ENCODE measurements at regions not wholly inside any gene's neighbourhood (a gene's known extent, or its start where the extent isn't known, plus 50 kb on each side); places are given as distances from the start of the nearest gene placed in this dataset.
"Not testable (repeated sequence)": the region's sequence is repeated elsewhere in the genome, so short reads cannot be mapped to it uniquely, and the experiment has no call there.

- H3K4me1 Mint-ChIP-seq, result no peaks in the 10 kb centered on the region
- H3K4me3 Mint-ChIP-seq, result no peak overlapping the region
- H3K36me3 Mint-ChIP-seq, result no peaks in the 10 kb centered on the region
- CTCF ChIA-PET (ENCODE audit: partially characterized antibody), result no interaction called here
- Histone ChIP-seq H3K9me3 (ENCODE audit: control insufficient read depth in 1 of 2, low read length in 2 of 2) (no peaks in the 10 kb centered on the region), H3K4me3 (ENCODE audit: low read length in 2 of 2) (no peak overlapping the region), H3K27ac (ENCODE audit: low read depth, low read length) (no peak overlapping the region), H3K36me3 (ENCODE audit: insufficient read depth, low read length) (no peaks in the 10 kb centered on the region), H3K27me3 (ENCODE audit: insufficient read depth, low read length) (no peaks in the 10 kb centered on the region), H3K4me1 (ENCODE audit: insufficient read depth, low read length) (no peaks in the 10 kb centered on the region)
- peaks cover 0 to 5% (median under 1%) of the 10 kb centered on the region in 8 donors for H3K9me3 Mint-ChIP-seq
- no peak overlapping the region for H3K27ac Mint-ChIP-seq
- intact Hi-C loops (cut with micrococcal nuclease), result no loop called here
- peaks cover 0 to 8% of the 10 kb centered on the region in 2 donors for H3K27me3 Mint-ChIP-seq
- DNase-seq, result no peak
- POLR2A ChIA-PET (ENCODE audit: partially characterized antibody), result no interaction called here
Observed at GRCh38 chr2:221999166-221999565, 299.6 kb downstream of the PAX3 start.

GRCh38 chr2:221997683-221998082, 301.1 kb downstream of the PAX3 start:
- POLR2A ChIA-PET (ENCODE audit: partially characterized antibody), result no interaction called here
- no peak for DNase-seq
- Histone ChIP-seq H3K4me3 (ENCODE audit: low read length in 2 of 2) (no peak overlapping the region), H3K9me3 (ENCODE audit: control insufficient read depth in 1 of 2, low read length in 2 of 2) (no peaks in the 10 kb centered on the region), H3K27ac (ENCODE audit: low read depth, low read length) (no peak overlapping the region), H3K27me3 (ENCODE audit: insufficient read depth, low read length) (no peaks in the 10 kb centered on the region), H3K36me3 (ENCODE audit: insufficient read depth, low read length) (no peaks in the 10 kb centered on the region), H3K4me1 (ENCODE audit: insufficient read depth, low read length) (no peaks in the 10 kb centered on the region)
- Mint-ChIP-seq H3K4me1 (no peaks in the 10 kb centered on the region), H3K27ac (no peak overlapping the region), H3K36me3 (no peaks in the 10 kb centered on the region), H3K9me3 (peaks cover 0 to 5% (median 0%) of the 10 kb centered on the region in 8 donors), H3K27me3 (peaks cover 0 to 12% of the 10 kb centered on the region in 2 donors), H3K4me3 (no peak overlapping the region)
- intact Hi-C loops (cut with micrococcal nuclease), result no loop called here
- CTCF ChIA-PET (ENCODE audit: partially characterized antibody), result no interaction called here

- H3K4me3 ChIP-seq (ENCODE audit: low read length in 2 of 2), result no peak overlapping the region
- Mint-ChIP-seq H3K4me1 (no peaks in the 10 kb centered on the region), H3K27me3 (peaks cover 0 to 12% of the 10 kb centered on the region in 2 donors), H3K36me3 (no peaks in the 10 kb centered on the region), H3K4me3 (no peak overlapping the region), H3K27ac (no peak overlapping the region), H3K9me3 (peaks cover 0 to 2% (median 0%) of the 10 kb centered on the region in 8 donors)
- intact Hi-C loops (cut with micrococcal nuclease), result no loop called here
- no peaks in the 10 kb centered on the region for H3K9me3 ChIP-seq (ENCODE audit: control insufficient read depth in 1 of 2, low read length in 2 of 2)
- H3K27ac ChIP-seq (ENCODE audit: low read depth, low read length), result no peak overlapping the region
- H3K27me3 ChIP-seq (ENCODE audit: insufficient read depth, low read length), result no peaks in the 10 kb centered on the region
- no peaks in the 10 kb centered on the region for H3K4me1 ChIP-seq (ENCODE audit: insufficient read depth, low read length)
- CTCF ChIA-PET (ENCODE audit: partially characterized antibody), result no interaction called here
- no peak for DNase-seq
- POLR2A ChIA-PET (ENCODE audit: partially characterized antibody), result no interaction called here
- H3K36me3 ChIP-seq (ENCODE audit: insufficient read depth, low read length), result no peaks in the 10 kb centered on the region
Observed at GRCh38 chr2:221997100-221997499, 301.7 kb downstream of the PAX3 start.

- no peaks in the 10 kb centered on the region for H3K4me1 Mint-ChIP-seq
- Histone ChIP-seq H3K4me1 (ENCODE audit: insufficient read depth, low read length) (no peaks in the 10 kb centered on the region), H3K27ac (ENCODE audit: low read depth, low read length) (no peak overlapping the region), H3K4me3 (ENCODE audit: low read length in 2 of 2) (no peak overlapping the region), H3K9me3 (ENCODE audit: control insufficient read depth in 1 of 2, low read length in 2 of 2) (no peaks in the 10 kb centered on the region), H3K36me3 (ENCODE audit: insufficient read depth, low read length) (no peaks in the 10 kb centered on the region), H3K27me3 (ENCODE audit: insufficient read depth, low read length) (no peaks in the 10 kb centered on the region)
- DNase-seq, result no peak
- no peak overlapping the region for H3K27ac Mint-ChIP-seq
- H3K9me3 Mint-ChIP-seq, result peaks cover 0 to 2% (median 0%) of the 10 kb centered on the region in 8 donors
- POLR2A ChIA-PET (ENCODE audit: partially characterized antibody), result no interaction called here
- peaks cover 0 to 12% of the 10 kb centered on the region in 2 donors for H3K27me3 Mint-ChIP-seq
- no peak overlapping the region for H3K4me3 Mint-ChIP-seq
- CTCF ChIA-PET (ENCODE audit: partially characterized antibody), result no interaction called here
- no peaks in the 10 kb centered on the region for H3K36me3 Mint-ChIP-seq
- intact Hi-C loops (cut with micrococcal nuclease), result no loop called here
Observed at GRCh38 chr2:221994926-221995325, 303.9 kb downstream of the PAX3 start.

GRCh38 chr2:221984376-221984775, 314.4 kb downstream of the PAX3 start:
- H3K27me3 Mint-ChIP-seq; H3K36me3 Mint-ChIP-seq; H3K4me1 Mint-ChIP-seq; DNase-seq; H3K27ac ChIP-seq (ENCODE audit: low read depth, low read length); H3K4me3 ChIP-seq (ENCODE audit: low read length in 2 of 2); H3K4me1 ChIP-seq (ENCODE audit: insufficient read depth, low read length); CTCF ChIA-PET (ENCODE audit: partially characterized antibody); POLR2A ChIA-PET (ENCODE audit: partially characterized antibody); H3K27me3 ChIP-seq (ENCODE audit: insufficient read depth, low read length); H3K27ac Mint-ChIP-seq; H3K9me3 ChIP-seq (ENCODE audit: control insufficient read depth in 1 of 2, low read length in 2 of 2); H3K9me3 Mint-ChIP-seq; H3K4me3 Mint-ChIP-seq; H3K36me3 ChIP-seq (ENCODE audit: insufficient read depth, low read length); intact Hi-C loops (cut with micrococcal nuclease): not testable (repeated sequence)

- no peaks in the 10 kb centered on the region for H3K27me3 ChIP-seq (ENCODE audit: insufficient read depth, low read length)
- no peak overlapping the region for H3K27ac Mint-ChIP-seq
- H3K27ac ChIP-seq (ENCODE audit: low read depth, low read length), result no peak overlapping the region
- DNase-seq, result no peak
- intact Hi-C loops (cut with micrococcal nuclease), result no loop called here
- ChIA-PET CTCF (ENCODE audit: partially characterized antibody) (no interaction called here), POLR2A (ENCODE audit: partially characterized antibody) (no interaction called here)
- no peaks in the 10 kb centered on the region for H3K9me3 ChIP-seq (ENCODE audit: control insufficient read depth in 1 of 2, low read length in 2 of 2)
- H3K36me3 ChIP-seq (ENCODE audit: insufficient read depth, low read length), result no peaks in the 10 kb centered on the region
- H3K27me3 Mint-ChIP-seq, result peaks cover 1 to 5% of the 10 kb centered on the region in 2 donors
- peaks cover 0 to 3% (median 0%) of the 10 kb centered on the region in 8 donors for H3K9me3 Mint-ChIP-seq
- H3K4me1 ChIP-seq (ENCODE audit: insufficient read depth, low read length), result no peaks in the 10 kb centered on the region
- H3K4me3 ChIP-seq (ENCODE audit: low read length in 2 of 2), result no peak overlapping the region
- H3K4me1 Mint-ChIP-seq, result no peaks in the 10 kb centered on the region
- H3K36me3 Mint-ChIP-seq, result no peaks in the 10 kb centered on the region
- H3K4me3 Mint-ChIP-seq, result no peak overlapping the region
Observed at GRCh38 chr2:221981912-221982470, 316.8 kb downstream of the PAX3 start.

GRCh38 chr2:221975151-221975550, 323.6 kb downstream of the PAX3 start:
- no peaks in the 10 kb centered on the region for H3K9me3 Mint-ChIP-seq
- Histone ChIP-seq H3K27me3 (ENCODE audit: insufficient read depth, low read length) (no peaks in the 10 kb centered on the region), H3K4me1 (ENCODE audit: insufficient read depth, low read length) (no peaks in the 10 kb centered on the region), H3K36me3 (ENCODE audit: insufficient read depth, low read length) (no peaks in the 10 kb centered on the region), H3K27ac (ENCODE audit: low read depth, low read length) (no peak overlapping the region), H3K4me3 (ENCODE audit: low read length in 2 of 2) (no peak overlapping the region), H3K9me3 (ENCODE audit: control insufficient read depth in 1 of 2, low read length in 2 of 2) (no peaks in the 10 kb centered on the region)
- DNase-seq, result no peak
- ChIA-PET POLR2A (ENCODE audit: partially characterized antibody) (no interaction called here), CTCF (ENCODE audit: partially characterized antibody) (no interaction called here)
- H3K27ac Mint-ChIP-seq, result no peak overlapping the region
- H3K36me3 Mint-ChIP-seq, result no peaks in the 10 kb centered on the region
- H3K4me1 Mint-ChIP-seq, result no peaks in the 10 kb centered on the region
- intact Hi-C loops (cut with micrococcal nuclease), result no loop called here
- peaks cover 3 to 11% of the 10 kb centered on the region in 2 donors for H3K27me3 Mint-ChIP-seq
- H3K4me3 Mint-ChIP-seq, result no peak overlapping the region

GRCh38 chr2:221973902-221974301, 324.9 kb downstream of the PAX3 start:
- Histone ChIP-seq H3K27ac (ENCODE audit: low read depth, low read length) (no peak overlapping the region), H3K27me3 (ENCODE audit: insufficient read depth, low read length) (no peaks in the 10 kb centered on the region), H3K36me3 (ENCODE audit: insufficient read depth, low read length) (no peaks in the 10 kb centered on the region), H3K4me3 (ENCODE audit: low read length in 2 of 2) (no peak overlapping the region), H3K9me3 (ENCODE audit: control insufficient read depth in 1 of 2, low read length in 2 of 2) (no peaks in the 10 kb centered on the region), H3K4me1 (ENCODE audit: insufficient read depth, low read length) (no peaks in the 10 kb centered on the region)
- ChIA-PET CTCF (ENCODE audit: partially characterized antibody) (no interaction called here), POLR2A (ENCODE audit: partially characterized antibody) (no interaction called here)
- intact Hi-C loops (cut with micrococcal nuclease), result no loop called here
- Mint-ChIP-seq H3K36me3 (no peaks in the 10 kb centered on the region), H3K27ac (no peak overlapping the region), H3K4me3 (no peak overlapping the region), H3K9me3 (no peaks in the 10 kb centered on the region), H3K4me1 (no peaks in the 10 kb centered on the region), H3K27me3 (peaks cover 3 to 11% of the 10 kb centered on the region in 2 donors)
- no peak for DNase-seq

Measured in CD4-positive, alpha-beta memory T cell (primary cell).